IMR-90 (cell line): ENCODE measurements at regions not wholly inside any gene's neighbourhood (a gene's known extent, or its start where the extent isn't known, plus 50 kb on each side); places are given as distances from the start of the nearest gene placed in this dataset.

Experiments
- ATAC-seq: fragments of 200-7000 bp; cut with Tn5 transposase; 2 replicates; pipeline ENCODE4 v1.9.1; 2020; ENCODE audit warnings: low read depth, mild to moderate bottlenecking, moderate library complexity
- BruUV-seq: library from RNA; stranded (reverse); fragments of 400-500 nt; replicated peaks from 2 replicates; lab custom pipeline; 2021; lab: Mats Ljungman, UMichigan
- CTCF ChIA-PET: fragments of 300-600 bp; formaldehyde crosslinking; extraction: SDS; loops from one replicate; lab custom pipeline; 2021; ENCODE audit warnings: antibody characterized with exemption; lab: Yijun Ruan, JAX
- POLR2A ChIA-PET: fragments of 300-600 bp; sonication (Branson Sonifier 250); formaldehyde crosslinking; loops from one replicate; lab custom pipeline; 2022; ENCODE audit warnings: antibody characterized with exemption; ENCODE audit not compliant: unreplicated experiment; lab: Charles Lee
- DNase-seq: peaks from one replicate; pipeline ENCODE4 v3.0.0; 2013
- H2AFZ ChIP-seq: replicated peaks from 2 replicates; pipeline ENCODE3; 2013; ENCODE audit warnings: low read length, mild to moderate bottlenecking; ENCODE audit not compliant: poor library complexity
- H2AK5ac ChIP-seq: 2 replicates; pipeline ENCODE4 v1.6.1; 2013; ENCODE audit warnings: low read depth, low read length, inconsistent platforms
- H2AK9ac ChIP-seq: replicated peaks from 2 replicates; pipeline ENCODE3; 2013; ENCODE audit warnings: mild to moderate bottlenecking, low read depth, low read length, moderate library complexity; ENCODE audit not compliant: poor library complexity
- H2BK120ac ChIP-seq: 2 replicates; pipeline ENCODE4 v1.6.1; 2013; ENCODE audit warnings: low read depth, low read length, inconsistent platforms
- H2BK15ac ChIP-seq: 3 replicates; pipeline ENCODE4 v1.6.1; 2013; ENCODE audit warnings: low read depth, low read length, inconsistent platforms
- H2BK20ac ChIP-seq: 2 replicates; pipeline ENCODE4 v1.6.1; 2013; ENCODE audit warnings: low read depth, mild to moderate bottlenecking, inconsistent platforms, low read length, moderate library complexity
- H2BK5ac ChIP-seq: 2 replicates; pipeline ENCODE4 v1.6.1; 2013; ENCODE audit warnings: mild to moderate bottlenecking, low read depth, low read length, inconsistent platforms; ENCODE audit not compliant: poor library complexity, severe bottlenecking
- H3K14ac ChIP-seq: replicated peaks from 2 replicates; pipeline ENCODE4 v1.6.1; 2013; ENCODE audit warnings: low read depth, low read length, inconsistent platforms
- H3K18ac ChIP-seq: 2 replicates; pipeline ENCODE4 v1.6.1; 2013; ENCODE audit warnings: low read depth, low read length, control low read depth
- H3K23ac ChIP-seq: 2 replicates; pipeline ENCODE4 v1.6.1; 2013; ENCODE audit warnings: low read depth, low read length, inconsistent platforms
- H3K27ac ChIP-seq: 2 replicates; pipeline ENCODE4 v1.5.1; 2013; ENCODE audit warnings: mild to moderate bottlenecking, control low read depth, low read length; ENCODE audit not compliant: insufficient read depth
- H3K27me3 ChIP-seq: 2 replicates; pipeline ENCODE4 v1.6.1; 2013; ENCODE audit warnings: low read length; ENCODE audit not compliant: control insufficient read depth, insufficient read depth
- H3K36me3 ChIP-seq: 2 replicates; pipeline ENCODE4 v1.6.1; 2013; ENCODE audit warnings: low read length, mixed read lengths; ENCODE audit not compliant: control insufficient read depth, insufficient read depth
- H3K4ac ChIP-seq: 2 replicates; pipeline ENCODE4 v1.6.1; 2013; ENCODE audit warnings: low read depth, low read length, inconsistent platforms
- H3K4me1 ChIP-seq: 2 replicates; pipeline ENCODE4 v1.6.1; 2013; ENCODE audit warnings: low read length, mixed read lengths; ENCODE audit not compliant: control insufficient read depth, insufficient read depth
- H3K4me2 ChIP-seq: 2 replicates; pipeline ENCODE4 v1.6.1; 2013; ENCODE audit warnings: low read depth, mild to moderate bottlenecking, control low read depth, low read length, moderate library complexity
- H3K4me3 ChIP-seq: 2 replicates; pipeline ENCODE4 v1.5.1; 2013; ENCODE audit warnings: low read depth, mild to moderate bottlenecking, control low read depth, low read length, moderate library complexity; ENCODE audit not compliant: insufficient read depth
- H3K56ac ChIP-seq: 2 replicates; pipeline ENCODE4 v1.6.1; 2013; ENCODE audit warnings: low read length, inconsistent platforms; ENCODE audit not compliant: insufficient read depth; ENCODE audit errors: extremely low read depth
- H3K79me1 ChIP-seq, 2 experiments: 2 replicates each; pipeline ENCODE4 v1.6.1; 2013; ENCODE audit warnings: low read length in 2 of 2, inconsistent platforms in 1 of 2, low read depth in 1 of 2
- H3K9ac ChIP-seq: 2 replicates; pipeline ENCODE4 v1.6.1; 2013; ENCODE audit warnings: low read depth, low read length, control low read depth
- H3K9me1 ChIP-seq: 2 replicates; pipeline ENCODE4 v1.6.1; 2013; ENCODE audit warnings: low read length, inconsistent platforms; ENCODE audit not compliant: insufficient read depth
- H3K9me3 ChIP-seq: 2 replicates; pipeline ENCODE4 v1.6.1; 2013; ENCODE audit warnings: low read length; ENCODE audit not compliant: control insufficient read depth, insufficient read depth
- H4K20me1 ChIP-seq: 2 replicates; pipeline ENCODE4 v1.6.1; 2013; ENCODE audit warnings: low read length, inconsistent platforms; ENCODE audit not compliant: insufficient read depth
- H4K5ac ChIP-seq: 2 replicates; pipeline ENCODE4 v1.6.1; 2013; ENCODE audit warnings: mild to moderate bottlenecking, low read depth, low read length, control low read depth
- H4K8ac ChIP-seq, 2 experiments: 2 replicates each; pipeline ENCODE4 v1.6.1; 2013; ENCODE audit warnings: low read depth in 2 of 2, low read length in 2 of 2, control low read depth in 1 of 2, inconsistent platforms in 1 of 2
- H4K91ac ChIP-seq: 2 replicates; pipeline ENCODE4 v1.6.1; 2013; ENCODE audit warnings: low read depth, low read length, inconsistent platforms; ENCODE audit not compliant: insufficient read depth
- FOS ChIP-seq: fragments of 150-350 bp; IDR thresholded peaks from 2 replicates; pipeline ENCODE4 v1.6.1; 2016; ENCODE audit warnings: low read depth, low read length
- MXI1 ChIP-seq: IDR thresholded peaks from 2 replicates; pipeline ENCODE4 v1.6.1; 2012; ENCODE audit warnings: low read depth, mild to moderate bottlenecking, low read length, moderate library complexity, borderline replicate concordance
- RAD21 ChIP-seq: IDR thresholded peaks from 2 replicates; pipeline ENCODE4 v1.6.1; 2012; ENCODE audit warnings: low read length, improper control_type of control experiment
- RFX5 ChIP-seq: IDR thresholded peaks from 2 replicates; pipeline ENCODE4 v1.8.0; 2012; ENCODE audit warnings: low read depth, mild to moderate bottlenecking, low read length, moderate library complexity
- USF2 ChIP-seq: fragments of 150-350 bp; IDR thresholded peaks from 2 replicates; pipeline ENCODE4 v1.6.1; 2017; ENCODE audit warnings: mild to moderate bottlenecking, antibody characterized with exemption, low read length, low read depth
- WGBS, 2 experiments: methylation state at CpG; one replicate each; pipeline versions ENCODE4 v1.1.5 to v1.1.7; 2013; ENCODE audit warnings: missing lambda C conversion rate in 2 of 2; ENCODE audit not compliant: insufficient read length in 1 of 2; ENCODE audit errors: extremely low coverage in 2 of 2; 5-methylcytosine and 5-hydroxymethylcytosine counted together
- dilution Hi-C: fragments of 300-500 bp; cut with HindIII; formaldehyde crosslinking; loops from one replicate; pipeline ENCODE4 v1.14.3; 2018; ENCODE audit warnings: low sequenced_read_pairs; ENCODE audit not compliant: unreplicated experiment
- in situ Hi-C: fragments of 300-500 bp; cut with MboI; formaldehyde crosslinking; loops from 3 replicates; pipeline ENCODE4 v1.14.3; 2019; ENCODE audit warnings: low sequenced_read_pairs, inconsistent platforms, mixed read lengths
- intact Hi-C: fragments of 100-400 bp; cut with micrococcal nuclease; formaldehyde crosslinking; loops from 2 replicates; pipeline ENCODE4 v1.10.0; 2022

- TF ChIP-seq MXI1 (no peak), RAD21 (no peak), RFX5 (no peak), FOS (no peak), USF2 (no peak)
- H3K9ac ChIP-seq = no peak overlapping the region
- H3K4me2 ChIP-seq = no peak overlapping the region
- H3K9me3 ChIP-seq = 0 out of 2 replicates have a peak, but pooled peaks cover 2% of the 10 kb centered on the region
- intact Hi-C loops = no loop called here
- H3K18ac ChIP-seq = no peak overlapping the region
- no peaks in the 10 kb centered on the region for H3K36me3 ChIP-seq
- H2BK120ac ChIP-seq = no peak overlapping the region
- H4K8ac ChIP-seq = no peak overlapping the region
- in situ Hi-C loops = no loop called here
- H3K9me1 ChIP-seq = no peaks in the 10 kb centered on the region
- H3K4me1 ChIP-seq = no peaks in the 10 kb centered on the region
- H3K4me3 ChIP-seq = no peak overlapping the region
- no peak for ATAC-seq
- dilution Hi-C loops = no loop called here
- H3K27ac ChIP-seq = no peak overlapping the region
- H2AK9ac ChIP-seq = no peak overlapping the region
- no peak overlapping the region for H2BK15ac ChIP-seq
- CTCF ChIA-PET = no interaction called here
- no peak overlapping the region for H2BK5ac ChIP-seq
- peaks cover 9% of the 10 kb centered on the region for H3K27me3 ChIP-seq
- no peaks in the 10 kb centered on the region; the same call in 1 of the 2 replicates for H4K20me1 ChIP-seq
- no TSS peak for BruUV-seq
- H2AFZ ChIP-seq = no peak overlapping the region
- no peak overlapping the region for H2BK20ac ChIP-seq
- H4K91ac ChIP-seq = no peak overlapping the region
- H3K4ac ChIP-seq = no peak overlapping the region
- H2AK5ac ChIP-seq = no peak overlapping the region
- H3K79me1 ChIP-seq = no peaks in the 10 kb centered on the region
- H3K56ac ChIP-seq = no peak overlapping the region
- no CpG with 5 or more reads among the region's 3 CpGs for WGBS, 2 experiments
- no peak overlapping the region for H4K5ac ChIP-seq
- DNase-seq = no peak
- H3K23ac ChIP-seq = no peak overlapping the region
- H3K14ac ChIP-seq = no peak overlapping the region
- POLR2A ChIA-PET = no interaction called here
These were observed 198.2 kb downstream of the CYP26B1 start for GRCh38 chr2:71949537-71949798.
